Stimulated activated CD8-positive, alpha-beta memory T cell treated with anti-CD3 and anti-CD28 coated beads, Interleukin-7, amount 100 ng/mL, for 48 hours (primary cell): ENCODE measurements at regions not wholly inside any gene's neighbourhood (a gene's known extent, or its start where the extent isn't known, plus 50 kb on each side); places are given as distances from the start of the nearest gene placed in this dataset.
"Not testable (repeated sequence)": the region's sequence is repeated elsewhere in the genome, so short reads cannot be mapped to it uniquely, and the experiment has no call there.

Experiments
- DNase-seq, 2 donors: peaks; one replicate each; pipeline ENCODE4 v3.0.0-alpha.2; 2020; ENCODE audit warnings: low read depth in 1 of 2; ENCODE audit errors: extremely low read depth in 1 of 2

GRCh38 chr6:18527836-18528743, 140.9 kb downstream of the RNF144B start:
- DNase-seq: no peak

GRCh38 chr6:18530201-18530600, 143.1 kb downstream of the RNF144B start:
- no peak for DNase-seq

- no peak for DNase-seq
Observed at GRCh38 chr6:18532139-18532538, 145.0 kb downstream of the RNF144B start.

- no peak for DNase-seq
Observed at GRCh38 chr6:18533793-18534192, 146.6 kb downstream of the RNF144B start.

- DNase-seq: no peak
Observed at GRCh38 chr6:18536591-18537055, 149.5 kb downstream of the RNF144B start.

- no peak for DNase-seq
Observed at GRCh38 chr6:18538315-18538714, 151.2 kb downstream of the RNF144B start.

GRCh38 chr6:18543051-18543450, 155.9 kb downstream of the RNF144B start:
- DNase-seq: no peak

GRCh38 chr6:18545142-18545541, 158.0 kb downstream of the RNF144B start:
- DNase-seq: not testable (repeated sequence)

- DNase-seq: no peak
Observed at GRCh38 chr6:18545726-18546125, 158.6 kb downstream of the RNF144B start.

GRCh38 chr6:18550119-18550518, 163.0 kb downstream of the RNF144B start:
- DNase-seq: no peak

- DNase-seq: no peak
Observed at GRCh38 chr6:18551228-18551627, 164.1 kb downstream of the RNF144B start.

- DNase-seq: no peak
Observed at GRCh38 chr6:18555750-18556149, 168.6 kb downstream of the RNF144B start.

GRCh38 chr6:18561037-18561750, 174.0 kb downstream of the RNF144B start:
- no peak for DNase-seq

- no peak for DNase-seq
Observed at GRCh38 chr6:18562726-18563125, 175.6 kb downstream of the RNF144B start.

- no peak for DNase-seq
Observed at GRCh38 chr6:18564775-18565174, 177.6 kb downstream of the RNF144B start.

- no peak for DNase-seq
Observed at GRCh38 chr6:18565231-18565630, 178.1 kb downstream of the RNF144B start.

GRCh38 chr6:18567380-18567779, 180.2 kb downstream of the RNF144B start:
- no peak for DNase-seq

GRCh38 chr6:18577491-18577890, 190.3 kb downstream of the RNF144B start:
- no peak for DNase-seq

- DNase-seq: no peak
Observed at GRCh38 chr6:18579166-18579565, 192.0 kb downstream of the RNF144B start.

GRCh38 chr6:18579869-18580268, 192.7 kb downstream of the RNF144B start:
- no peak for DNase-seq

- no peak for DNase-seq
Observed at GRCh38 chr6:18584372-18584771, 197.2 kb downstream of the RNF144B start.

- no peak for DNase-seq
Observed at GRCh38 chr6:18585032-18585573, 198.0 kb downstream of the RNF144B start.
